ENCODE measurements at regions not wholly inside any gene's neighbourhood (a gene's known extent, or its start where the extent isn't known, plus 50 kb on each side); places are given as distances from the start of the nearest gene placed in this dataset.

- DNase-seq (ENCODE audit: extremely low spot score), result peak; percentile 83
- ChIA-PET POLR2A (no interaction called here), CTCF (interaction anchor here (1.0 to 1.1 kb wide), 2 partner anchors 83 to 89 kb away, joined by 3 read pairs; no protein-coding TSS in a partner anchor)
- no peak for TF ChIP-seq FOXM1 (IDR thresholded peaks at IDR 0.05; ENCODE audit: borderline replicate concordance)
- TF ChIP-seq L3MBTL2 (conservative IDR thresholded peaks at IDR 0.05), result no peak
- TF ChIP-seq SUZ12 (IDR thresholded peaks at IDR 0.05), result no peak
- no peak for TF ChIP-seq BHLHE40 (IDR thresholded peaks at IDR 0.05; ENCODE audit: borderline replicate concordance)
- no peak for TF ChIP-seq FOXK2 (IDR thresholded peaks at IDR 0.05)
- no peak for TF ChIP-seq CTBP1 (IDR thresholded peaks at IDR 0.05; ENCODE audit: borderline replicate concordance)
- no peak for TF ChIP-seq ELF4 (IDR thresholded peaks at IDR 0.05)
- TF ChIP-seq LEF1 (IDR thresholded peaks at IDR 0.05; ENCODE audit: borderline replicate concordance), result no peak
- no peak for TF ChIP-seq PKNOX1 (IDR thresholded peaks at IDR 0.05)
- TF ChIP-seq HDGF (IDR thresholded peaks at IDR 0.05; ENCODE audit: borderline replicate concordance), result no peak
- TF ChIP-seq TARDBP (IDR thresholded peaks at IDR 0.05), result no peak
- no peak for TF ChIP-seq ARNT (IDR thresholded peaks at IDR 0.05)
- no peak for TF ChIP-seq FOXA1 (IDR thresholded peaks at IDR 0.05)
Observed at GRCh38 chr14:22386924-22387775, 201.9 kb downstream of the DAD1 start.

- ChIA-PET CTCF (interaction anchor here (0.6 to 1.8 kb wide), 4 partner anchors 10 to 89 kb away, joined by 3 to 6 read pairs (median 4); no protein-coding TSS in a partner anchor), POLR2A (no interaction called here)
- TF ChIP-seq L3MBTL2 (conservative IDR thresholded peaks at IDR 0.05) (no peak), NFRKB (IDR thresholded peaks at IDR 0.05) (no peak), ZNF384 (IDR thresholded peaks at IDR 0.05) (no peak), FOXA1 (IDR thresholded peaks at IDR 0.05) (no peak), HDGF (IDR thresholded peaks at IDR 0.05; ENCODE audit: borderline replicate concordance) (no peak), CTBP1 (IDR thresholded peaks at IDR 0.05; ENCODE audit: borderline replicate concordance) (no peak), FOXK2 (IDR thresholded peaks at IDR 0.05) (no peak), ELF4 (IDR thresholded peaks at IDR 0.05) (no peak), SUZ12 (IDR thresholded peaks at IDR 0.05) (no peak), TARDBP (IDR thresholded peaks at IDR 0.05) (no peak), FOXM1 (IDR thresholded peaks at IDR 0.05; ENCODE audit: borderline replicate concordance) (no peak), BHLHE40 (IDR thresholded peaks at IDR 0.05; ENCODE audit: borderline replicate concordance) (no peak), LEF1 (IDR thresholded peaks at IDR 0.05; ENCODE audit: borderline replicate concordance) (no peak), PKNOX1 (IDR thresholded peaks at IDR 0.05) (no peak), ARNT (IDR thresholded peaks at IDR 0.05) (no peak), SP1 (IDR thresholded peaks at IDR 0.05) (no peak)
- DNase-seq (ENCODE audit: extremely low spot score), result no peak
Observed at GRCh38 chr14:22384974-22385526, 204.0 kb downstream of the DAD1 start.

- CTCF ChIA-PET, result interaction anchor here (1.3 to 1.8 kb wide), 4 partner anchors 9 to 87 kb away, joined by 3 to 6 read pairs (median 4); no protein-coding TSS in a partner anchor
- TF ChIP-seq ARNT (IDR thresholded peaks at IDR 0.05) (no peak), FOXK2 (IDR thresholded peaks at IDR 0.05) (no peak), SP1 (IDR thresholded peaks at IDR 0.05) (no peak)
- no peak for DNase-seq (ENCODE audit: extremely low spot score)
- POLR2A ChIA-PET, result no interaction called here
Observed at GRCh38 chr14:22384167-22384549, 204.9 kb downstream of the DAD1 start.

- ChIA-PET CTCF (interaction anchor here (1.3 to 1.8 kb wide), 2 partner anchors 67 to 88 kb away, joined by 3 to 6 read pairs; no protein-coding TSS in a partner anchor), POLR2A (no interaction called here)
- DNase-seq (ENCODE audit: extremely low spot score), result no peak
- TF ChIP-seq TARDBP (IDR thresholded peaks at IDR 0.05) (no peak), ELF4 (IDR thresholded peaks at IDR 0.05) (no peak), CTBP1 (IDR thresholded peaks at IDR 0.05; ENCODE audit: borderline replicate concordance) (no peak), FOXM1 (IDR thresholded peaks at IDR 0.05; ENCODE audit: borderline replicate concordance) (no peak), ARNT (IDR thresholded peaks at IDR 0.05) (no peak), HDGF (IDR thresholded peaks at IDR 0.05; ENCODE audit: borderline replicate concordance) (no peak), BHLHE40 (IDR thresholded peaks at IDR 0.05; ENCODE audit: borderline replicate concordance) (no peak), ZNF384 (IDR thresholded peaks at IDR 0.05) (no peak), SUZ12 (IDR thresholded peaks at IDR 0.05) (no peak), LEF1 (IDR thresholded peaks at IDR 0.05; ENCODE audit: borderline replicate concordance) (no peak), SP1 (IDR thresholded peaks at IDR 0.05) (no peak), L3MBTL2 (conservative IDR thresholded peaks at IDR 0.05) (no peak), FOXK2 (IDR thresholded peaks at IDR 0.05) (no peak)
Observed at GRCh38 chr14:22383515-22384166, 205.4 kb downstream of the DAD1 start.

- no peak for DNase-seq (ENCODE audit: extremely low spot score)
- ChIA-PET CTCF (interaction anchor here (1.3 kb wide), 1 partner anchor 66 kb away, joined by 3 read pairs; no protein-coding TSS in a partner anchor), POLR2A (no interaction called here)
- TF ChIP-seq FOXK2 (IDR thresholded peaks at IDR 0.05) (no peak), SUZ12 (IDR thresholded peaks at IDR 0.05) (no peak), BHLHE40 (IDR thresholded peaks at IDR 0.05; ENCODE audit: borderline replicate concordance) (no peak), TARDBP (IDR thresholded peaks at IDR 0.05) (no peak), L3MBTL2 (conservative IDR thresholded peaks at IDR 0.05) (no peak), NFRKB (IDR thresholded peaks at IDR 0.05) (no peak), ELF4 (IDR thresholded peaks at IDR 0.05) (no peak), PKNOX1 (IDR thresholded peaks at IDR 0.05) (no peak), CTBP1 (IDR thresholded peaks at IDR 0.05; ENCODE audit: borderline replicate concordance) (no peak), FOXA1 (IDR thresholded peaks at IDR 0.05) (no peak), ZNF384 (IDR thresholded peaks at IDR 0.05) (no peak), HDGF (IDR thresholded peaks at IDR 0.05; ENCODE audit: borderline replicate concordance) (no peak), LEF1 (IDR thresholded peaks at IDR 0.05; ENCODE audit: borderline replicate concordance) (no peak), SP1 (IDR thresholded peaks at IDR 0.05) (no peak)
Observed at GRCh38 chr14:22382955-22383354, 206.1 kb downstream of the DAD1 start.

All from HEK293T (cell line).